ENCODE measurements at regions not wholly inside any gene's neighbourhood (a gene's known extent, or its start where the extent isn't known, plus 50 kb on each side); places are given as distances from the start of the nearest gene placed in this dataset.

DNA sequence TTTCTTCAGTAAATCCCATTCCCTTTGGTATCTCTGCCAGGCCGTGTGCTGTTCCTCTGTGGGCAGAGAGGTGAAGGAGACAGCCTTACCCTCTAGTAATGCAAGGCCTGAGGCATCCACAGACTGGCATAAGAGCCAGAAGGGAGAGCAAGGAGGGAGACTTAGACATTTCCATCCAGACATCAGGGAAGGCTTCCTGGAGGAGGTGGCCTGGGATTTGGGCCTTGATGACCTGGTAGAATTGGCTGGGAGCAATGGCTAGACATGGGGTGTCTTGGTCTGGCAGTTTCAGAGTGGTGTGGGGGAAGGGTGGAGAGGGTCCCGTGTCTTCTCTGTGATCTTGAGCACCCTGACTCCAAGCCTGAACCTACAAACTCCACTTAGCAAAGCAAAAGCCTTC, 81.8 kb downstream of the RHOB start:
- Histone ChIP-seq H3K4me1 (ENCODE audit: insufficient read depth, low read length) (peaks cover 19% of the 10 kb centered on the region; the same call in 1 of the 2 replicates), H3K9me3 (ENCODE audit: control insufficient read depth, insufficient read depth, low read length) (no peaks in the 10 kb centered on the region), H3K9ac (ENCODE audit: low read depth, low read length) (no peak overlapping the region), H3K36me3 (ENCODE audit: insufficient read depth, low read length) (no peaks in the 10 kb centered on the region)

DNA sequence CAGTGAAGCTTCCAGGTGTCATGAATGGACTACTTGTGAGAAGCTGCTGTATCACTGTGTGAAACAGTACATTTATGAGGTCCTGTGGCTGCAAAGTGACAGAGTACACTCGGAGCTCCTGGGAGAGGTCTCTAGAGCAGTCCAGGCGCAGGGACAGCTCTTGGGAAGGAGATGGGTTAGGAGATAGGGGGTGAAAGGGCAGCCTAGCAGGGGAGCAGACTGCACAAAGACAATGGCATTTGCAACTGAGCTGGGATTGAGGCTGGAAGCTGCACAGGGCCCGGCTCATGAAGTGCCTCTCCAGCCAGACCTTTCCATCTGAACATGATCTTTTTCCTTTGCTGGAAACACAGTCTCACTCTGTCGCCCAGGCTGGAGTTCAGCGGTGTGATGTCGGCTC, 83.6 kb downstream of the RHOB start:
- no peaks in the 10 kb centered on the region for H3K36me3 ChIP-seq (ENCODE audit: insufficient read depth, low read length)
- no peaks in the 10 kb centered on the region for H3K9me3 ChIP-seq (ENCODE audit: control insufficient read depth, insufficient read depth, low read length)
- H3K4me1 ChIP-seq (ENCODE audit: insufficient read depth, low read length) = peaks cover 23% of the 10 kb centered on the region; the same call in 1 of the 2 replicates
- no peak overlapping the region for H3K9ac ChIP-seq (ENCODE audit: low read depth, low read length)

GRCh38 chr2:20531633-20532262, 84.9 kb downstream of the RHOB start:
- Histone ChIP-seq H3K36me3 (ENCODE audit: insufficient read depth, low read length) (no peaks in the 10 kb centered on the region), H3K4me1 (ENCODE audit: insufficient read depth, low read length) (peaks cover 31% of the 10 kb centered on the region), H3K9me3 (ENCODE audit: control insufficient read depth, insufficient read depth, low read length) (no peaks in the 10 kb centered on the region), H3K9ac (ENCODE audit: low read depth, low read length) (no peak overlapping the region)

DNA sequence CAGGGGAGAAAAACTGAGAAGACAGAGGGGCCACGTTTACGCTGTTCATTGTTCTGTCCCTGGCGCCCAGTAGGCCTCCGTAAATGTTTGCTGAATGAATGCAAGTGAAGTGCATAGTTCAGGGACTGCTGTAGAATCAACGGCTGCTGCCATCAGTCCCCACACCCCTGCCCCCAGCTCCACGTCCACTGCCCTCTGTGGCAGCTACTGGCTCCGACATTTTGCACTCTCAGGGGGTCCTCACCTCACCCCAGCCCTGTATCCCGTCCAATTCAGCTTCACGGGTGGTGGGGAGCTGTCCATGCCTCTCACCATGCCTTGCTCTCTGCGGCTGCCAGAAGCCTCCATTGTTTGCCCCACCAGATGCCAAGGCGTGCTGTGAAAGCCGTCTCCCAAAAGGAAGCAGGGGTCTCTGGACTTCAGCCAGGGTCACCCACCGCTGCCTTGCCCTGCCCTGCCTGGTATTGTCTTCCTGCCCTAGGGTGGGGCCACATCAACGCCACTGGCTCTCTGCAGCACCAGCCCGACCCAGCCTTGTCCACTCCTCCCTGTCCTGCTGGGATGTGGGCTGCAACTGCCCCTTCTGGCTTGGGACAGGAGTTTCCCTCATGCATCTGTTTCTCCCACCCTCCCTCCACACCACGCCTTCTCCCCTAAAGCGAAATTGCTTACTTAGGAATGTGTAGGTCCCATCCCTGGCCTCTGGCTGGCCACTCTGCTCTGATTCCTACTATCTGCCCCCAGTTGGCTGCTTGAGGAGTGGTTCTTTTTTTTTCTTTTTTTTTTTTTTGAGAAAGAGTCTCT, 86.0 kb downstream of the RHOB start:
- Histone ChIP-seq H3K9ac (ENCODE audit: low read depth, low read length) (no peak overlapping the region), H3K36me3 (ENCODE audit: insufficient read depth, low read length) (no peaks in the 10 kb centered on the region), H3K9me3 (ENCODE audit: control insufficient read depth, insufficient read depth, low read length) (no peaks in the 10 kb centered on the region), H3K4me1 (ENCODE audit: insufficient read depth, low read length) (peaks cover 42% of the 10 kb centered on the region)

- Histone ChIP-seq H3K9ac (ENCODE audit: low read depth, low read length) (no peak overlapping the region), H3K36me3 (ENCODE audit: insufficient read depth, low read length) (no peaks in the 10 kb centered on the region), H3K4me1 (ENCODE audit: insufficient read depth, low read length) (peaks cover 52% of the 10 kb centered on the region), H3K9me3 (ENCODE audit: control insufficient read depth, insufficient read depth, low read length) (no peaks in the 10 kb centered on the region)
Observed at GRCh38 chr2:20533993-20534622, 87.2 kb downstream of the RHOB start.

DNA sequence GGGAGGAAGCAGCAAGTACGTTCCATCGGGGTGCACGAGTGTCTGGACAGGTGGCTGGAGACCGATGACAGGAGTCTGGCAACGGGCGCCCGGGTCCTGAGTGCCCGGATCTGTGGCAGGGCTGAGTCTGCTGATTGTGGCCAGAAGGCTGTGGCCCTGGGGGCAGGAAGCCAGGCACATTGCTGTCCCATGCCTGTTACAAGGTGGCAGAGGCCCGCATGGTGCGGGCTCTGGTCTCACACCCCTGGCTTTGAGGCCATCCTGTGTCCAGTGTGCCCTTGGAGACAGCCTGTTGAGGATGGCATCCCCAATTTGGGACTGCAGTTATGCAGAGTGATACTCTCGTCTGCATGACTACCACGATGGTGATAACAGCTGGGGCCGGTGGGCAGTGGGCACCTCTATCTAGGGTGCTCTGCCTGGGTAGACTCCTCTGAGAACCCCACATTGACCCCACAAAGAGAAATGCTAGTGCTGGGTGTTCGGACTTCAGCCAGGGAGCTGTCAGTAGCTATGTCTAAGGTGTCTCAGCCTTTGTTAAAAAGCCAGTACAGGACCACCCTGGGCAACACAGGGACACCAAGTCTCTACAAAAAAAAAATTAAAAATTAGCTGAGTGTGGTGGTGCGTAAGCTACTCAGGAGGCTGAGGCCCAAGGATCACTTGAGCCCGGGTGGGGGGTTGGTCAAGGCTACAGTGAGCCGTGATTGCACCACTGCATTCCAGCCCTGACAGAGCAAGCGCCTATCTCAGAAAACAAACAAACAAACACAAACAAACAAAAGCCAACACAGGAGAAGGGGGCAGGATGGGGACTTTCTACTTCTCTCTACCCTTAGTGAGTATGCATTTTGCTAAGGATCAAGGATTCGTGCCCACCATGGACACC, 88.3 kb downstream of the RHOB start:
- no peaks in the 10 kb centered on the region for H3K36me3 ChIP-seq (ENCODE audit: insufficient read depth, low read length)

GRCh38 chr2:20536619-20537422, 89.9 kb downstream of the RHOB start:
- Histone ChIP-seq H3K9ac (ENCODE audit: low read depth, low read length) (no peak overlapping the region), H3K36me3 (ENCODE audit: insufficient read depth, low read length) (no peaks in the 10 kb centered on the region), H3K4me1 (ENCODE audit: insufficient read depth, low read length) (peaks cover 62% of the 10 kb centered on the region), H3K9me3 (ENCODE audit: control insufficient read depth, insufficient read depth, low read length) (no peaks in the 10 kb centered on the region)

More for the DNA sequence above, 88.3 kb downstream of the RHOB start:
- Histone ChIP-seq H3K9me3 (ENCODE audit: control insufficient read depth, insufficient read depth, low read length) (no peaks in the 10 kb centered on the region), H3K9ac (ENCODE audit: low read depth, low read length) (no peak overlapping the region), H3K4me1 (ENCODE audit: insufficient read depth, low read length) (peaks cover 52% of the 10 kb centered on the region)

DNA sequence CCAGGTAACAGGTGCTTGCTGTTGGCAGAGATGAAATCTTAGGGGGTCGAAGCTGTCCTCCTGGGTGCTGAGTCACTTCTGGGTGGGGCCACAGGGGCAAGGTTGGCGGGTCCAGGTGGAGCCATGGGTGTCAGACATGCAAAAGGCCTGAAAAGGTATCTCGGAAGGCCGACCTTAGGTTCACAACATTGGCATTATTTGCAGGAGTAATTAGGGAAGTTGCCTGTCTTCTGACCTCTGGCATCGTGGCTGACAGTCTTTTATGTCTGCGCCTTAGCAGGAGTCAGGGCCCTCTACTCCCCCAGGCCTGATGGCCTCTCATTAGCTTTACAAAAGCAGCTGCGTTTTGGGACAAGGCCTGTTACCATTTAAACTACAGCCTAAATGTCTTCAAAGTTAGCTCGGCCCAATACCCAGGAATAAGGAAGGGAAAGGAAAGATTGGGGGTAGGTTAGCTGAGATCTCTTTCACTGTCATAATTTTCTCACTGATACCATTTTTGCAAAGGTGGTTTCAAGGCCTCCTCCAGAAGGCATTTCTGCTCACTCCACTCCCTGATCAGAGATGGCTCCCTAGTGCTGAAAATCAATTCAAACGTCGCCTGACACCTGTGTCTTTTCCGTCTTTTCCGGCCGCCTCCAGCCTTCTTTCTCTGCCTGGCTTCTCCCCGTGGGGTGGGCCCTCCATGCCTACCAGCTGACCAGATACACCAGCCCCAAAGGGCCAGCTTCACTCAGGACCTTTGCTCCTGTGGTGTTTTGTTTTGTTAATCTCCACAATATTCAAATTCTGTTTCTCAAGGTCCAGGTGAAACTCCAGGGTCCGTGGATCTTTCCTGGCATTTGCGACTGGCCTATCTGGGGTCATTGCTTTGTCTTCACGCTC, 90.8 kb downstream of the RHOB start:
- H3K9me3 ChIP-seq (ENCODE audit: control insufficient read depth, insufficient read depth, low read length) = no peaks in the 10 kb centered on the region
- peaks cover 57% of the 10 kb centered on the region for H3K4me1 ChIP-seq (ENCODE audit: insufficient read depth, low read length)
- no peaks in the 10 kb centered on the region for H3K36me3 ChIP-seq (ENCODE audit: insufficient read depth, low read length)
- no peak overlapping the region for H3K9ac ChIP-seq (ENCODE audit: low read depth, low read length)

GRCh38 chr2:20538308-20539132, 91.6 kb downstream of the RHOB start:
- Histone ChIP-seq H3K9ac (ENCODE audit: low read depth, low read length) (no peak overlapping the region), H3K9me3 (ENCODE audit: control insufficient read depth, insufficient read depth, low read length) (no peaks in the 10 kb centered on the region), H3K4me1 (ENCODE audit: insufficient read depth, low read length) (peaks cover 53% of the 10 kb centered on the region), H3K36me3 (ENCODE audit: insufficient read depth, low read length) (no peaks in the 10 kb centered on the region)

GRCh38 chr2:20539133-20539719, 92.4 kb downstream of the RHOB start:
- Histone ChIP-seq H3K4me1 (ENCODE audit: insufficient read depth, low read length) (peaks cover 47% of the 10 kb centered on the region), H3K9ac (ENCODE audit: low read depth, low read length) (no peak overlapping the region), H3K36me3 (ENCODE audit: insufficient read depth, low read length) (no peaks in the 10 kb centered on the region), H3K9me3 (ENCODE audit: control insufficient read depth, insufficient read depth, low read length) (no peaks in the 10 kb centered on the region)

DNA sequence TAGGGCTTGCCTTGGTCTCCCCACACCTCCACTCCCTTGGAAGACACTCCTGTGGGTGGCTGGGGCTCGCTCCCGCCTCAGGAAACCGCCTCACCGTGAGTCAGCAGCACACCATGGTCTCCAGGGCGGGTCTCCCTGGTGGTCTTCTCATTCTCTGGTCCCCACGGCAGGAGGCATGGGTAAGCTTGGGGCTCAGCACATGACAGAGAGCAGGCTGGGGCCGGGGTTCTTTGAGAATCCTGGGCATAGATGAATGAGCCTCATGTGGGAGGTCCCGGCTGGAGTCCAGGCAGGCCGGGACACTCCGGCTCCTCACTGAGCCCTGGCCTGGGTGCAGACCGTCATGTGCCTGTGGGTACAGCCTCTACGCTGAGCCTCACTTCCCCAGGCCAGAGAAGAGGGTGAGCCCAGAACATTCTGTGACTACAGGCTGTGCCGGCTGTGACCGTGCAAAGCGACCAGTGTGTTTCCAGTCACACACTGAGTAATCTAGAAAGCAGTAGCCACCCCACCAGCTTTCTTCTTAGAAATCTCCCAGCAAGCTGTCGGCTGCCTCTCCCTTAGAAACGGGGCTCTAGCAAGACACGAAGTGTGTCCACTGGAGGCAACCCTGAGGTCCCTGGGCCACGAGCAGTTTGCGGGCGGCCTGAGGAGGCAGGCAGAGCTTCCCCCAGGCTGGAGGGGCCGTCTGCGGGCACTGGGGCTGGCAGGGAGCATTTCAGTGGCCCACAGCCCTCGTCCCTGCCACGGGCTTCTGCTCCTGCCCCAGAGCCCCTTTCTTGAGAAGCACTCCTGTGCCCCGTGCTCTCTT, 93.1 kb downstream of the RHOB start:
- Histone ChIP-seq H3K9me3 (ENCODE audit: control insufficient read depth, insufficient read depth, low read length) (no peaks in the 10 kb centered on the region), H3K36me3 (ENCODE audit: insufficient read depth, low read length) (no peaks in the 10 kb centered on the region), H3K9ac (ENCODE audit: low read depth, low read length) (no peak overlapping the region), H3K4me1 (ENCODE audit: insufficient read depth, low read length) (peaks cover 43% of the 10 kb centered on the region)
